Activated CD4-positive, alpha-beta T cell treated with anti-CD3 and anti-CD28 coated beads for 48 hours (primary cell): ENCODE measurements at regions not wholly inside any gene's neighbourhood (a gene's known extent, or its start where the extent isn't known, plus 50 kb on each side); places are given as distances from the start of the nearest gene placed in this dataset.

Experiments used
- DNase-seq: peaks from one replicate; pipeline ENCODE4 v3.0.0-alpha.2; 2020

- no peak for DNase-seq
These were observed 73.4 kb upstream of the GSE1 start for GRCh38 chr16:85539629-85540291.

DNA sequence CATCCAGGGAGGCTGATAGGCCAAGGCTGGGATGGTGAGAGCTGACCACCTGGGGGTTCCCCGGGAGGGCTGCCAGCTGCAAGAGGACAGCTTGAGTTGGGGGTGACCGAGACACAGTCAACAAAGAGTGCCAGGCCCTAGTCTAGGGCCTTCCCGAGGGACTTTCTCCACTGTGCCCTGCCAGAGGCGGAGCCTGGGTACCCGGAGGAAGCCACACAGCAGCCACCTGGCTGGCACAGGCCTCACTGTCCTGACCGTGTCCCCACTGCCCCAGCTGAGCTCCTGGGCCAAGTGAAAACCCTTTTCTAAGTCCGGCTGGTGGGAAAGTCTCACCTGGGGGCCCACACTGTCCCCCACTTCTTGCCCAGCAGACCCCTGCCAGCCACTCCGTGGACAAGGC is 71.9 kb upstream of the GSE1 start:
- DNase-seq = no peak

DNA sequence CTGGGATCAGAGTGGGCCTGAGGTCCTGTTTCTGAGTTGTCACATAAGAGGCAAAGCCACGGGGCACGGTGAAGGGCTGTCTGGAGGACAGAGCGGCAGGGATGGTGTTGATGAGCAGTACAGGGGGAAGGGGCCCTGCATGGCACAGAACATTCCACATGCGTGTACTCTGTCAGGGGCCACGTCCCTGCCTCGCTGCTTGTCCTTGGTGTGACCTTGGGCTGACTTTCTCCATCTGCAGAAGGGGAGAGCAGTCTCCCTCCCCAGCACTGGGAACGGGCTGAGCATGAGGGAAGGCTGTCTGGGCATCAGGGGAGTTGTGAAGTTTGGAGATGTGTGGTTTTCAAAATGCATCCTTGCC is 71.5 kb upstream of the GSE1 start:
- no peak for DNase-seq

DNA sequence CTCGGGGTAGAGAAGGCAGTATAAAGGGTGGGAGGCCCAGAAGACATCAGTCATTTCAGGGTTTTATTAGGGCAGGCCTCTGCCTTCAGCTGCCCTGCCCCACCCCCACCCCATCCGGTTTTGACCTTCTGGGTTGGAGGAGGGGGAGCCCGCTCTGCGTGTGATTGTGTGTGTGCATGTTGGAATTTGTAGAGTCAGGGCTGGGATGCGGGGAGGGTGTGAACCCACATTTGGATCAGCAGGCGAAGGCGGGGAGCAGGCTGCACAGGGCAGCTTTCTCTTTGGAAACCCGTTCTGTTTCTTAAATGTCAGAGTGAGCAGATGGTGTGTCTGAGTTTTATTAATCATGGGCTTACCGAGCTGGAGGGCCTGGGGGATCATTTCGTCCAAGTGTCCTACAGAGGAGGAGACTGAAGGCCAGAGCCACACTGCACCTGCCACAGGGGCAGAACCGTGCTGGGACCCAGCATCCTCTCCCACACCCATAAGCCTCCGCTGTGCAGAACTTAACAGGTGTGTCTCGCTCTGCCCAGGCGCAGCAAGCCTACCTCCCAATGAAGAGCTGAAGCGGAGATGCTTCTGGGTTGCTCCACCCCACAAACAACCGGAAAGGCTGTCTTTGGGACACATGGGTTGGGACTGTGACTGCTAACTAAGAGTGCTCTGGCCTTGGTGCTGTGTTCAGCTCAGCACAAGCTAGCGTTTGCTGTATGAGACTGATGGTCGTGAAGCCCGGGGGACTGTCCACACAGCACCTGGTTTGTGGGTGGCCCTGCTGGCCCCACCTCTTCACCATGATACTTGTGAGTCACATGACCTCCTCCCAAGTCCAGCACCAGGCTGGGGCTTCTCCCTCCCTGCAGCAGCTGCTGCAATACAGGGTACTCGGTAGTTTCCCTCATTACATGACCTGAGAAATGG is 70.9 kb upstream of the GSE1 start:
- no peak for DNase-seq

GRCh38 chr16:85543536-85543935 is 69.6 kb upstream of the GSE1 start:
- no peak for DNase-seq

- DNase-seq = no peak
These were observed 69.1 kb upstream of the GSE1 start for GRCh38 chr16:85544016-85544415.

DNA sequence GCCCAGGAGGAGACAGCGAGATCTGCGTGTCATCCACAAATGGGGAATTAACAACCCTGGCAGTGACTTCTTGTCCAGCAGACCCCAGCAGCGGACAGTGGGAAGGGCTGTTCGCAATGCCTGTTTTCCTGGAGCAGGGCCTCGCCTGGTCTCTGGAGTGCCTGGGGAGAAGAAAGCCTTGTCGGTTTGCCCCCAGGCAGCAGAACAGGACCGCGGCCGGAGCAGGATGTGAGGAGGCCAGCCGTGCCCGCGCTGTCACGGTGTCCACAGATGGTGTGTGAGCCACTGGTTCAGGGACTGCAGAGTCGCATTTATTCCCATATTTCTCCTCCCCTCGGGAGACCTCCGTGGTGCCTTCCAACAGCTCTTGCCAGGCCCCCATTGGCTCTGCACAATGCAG is 68.5 kb upstream of the GSE1 start:
- DNase-seq = no peak

DNA sequence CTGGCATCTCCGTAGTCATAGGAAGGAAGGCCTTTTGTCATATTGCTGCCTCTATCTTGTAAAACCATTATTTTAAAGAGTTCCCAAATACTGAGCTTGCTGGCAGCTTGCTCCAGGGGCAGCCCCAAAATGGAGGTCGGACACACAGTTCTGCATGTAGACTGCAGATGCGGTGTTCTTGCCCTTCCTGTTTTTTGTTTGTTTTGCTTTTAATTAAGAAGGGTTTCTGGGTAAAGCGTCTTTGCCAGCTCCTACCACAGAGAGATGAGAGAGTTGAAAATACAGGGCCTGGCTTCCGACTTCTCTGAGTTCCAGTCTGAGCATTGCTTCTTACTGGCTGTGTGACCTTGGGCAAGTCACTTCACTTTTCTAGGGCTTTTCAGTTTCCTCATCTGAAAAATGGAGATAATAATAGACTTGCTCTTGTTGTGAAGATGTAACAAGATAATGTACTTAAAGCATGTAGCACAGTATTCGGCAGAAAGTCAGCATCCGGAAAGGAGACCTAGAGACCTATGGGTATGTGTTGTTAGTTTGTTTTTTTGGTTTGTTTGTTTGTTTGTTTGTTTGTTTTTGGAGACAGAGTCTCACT is 67.8 kb upstream of the GSE1 start:
- DNase-seq = no peak

- DNase-seq = no peak
These were observed 66.3 kb upstream of the GSE1 start for GRCh38 chr16:85546585-85547447.

- DNase-seq = no peak
These were observed 64.7 kb upstream of the GSE1 start for GRCh38 chr16:85548375-85548774.

DNA sequence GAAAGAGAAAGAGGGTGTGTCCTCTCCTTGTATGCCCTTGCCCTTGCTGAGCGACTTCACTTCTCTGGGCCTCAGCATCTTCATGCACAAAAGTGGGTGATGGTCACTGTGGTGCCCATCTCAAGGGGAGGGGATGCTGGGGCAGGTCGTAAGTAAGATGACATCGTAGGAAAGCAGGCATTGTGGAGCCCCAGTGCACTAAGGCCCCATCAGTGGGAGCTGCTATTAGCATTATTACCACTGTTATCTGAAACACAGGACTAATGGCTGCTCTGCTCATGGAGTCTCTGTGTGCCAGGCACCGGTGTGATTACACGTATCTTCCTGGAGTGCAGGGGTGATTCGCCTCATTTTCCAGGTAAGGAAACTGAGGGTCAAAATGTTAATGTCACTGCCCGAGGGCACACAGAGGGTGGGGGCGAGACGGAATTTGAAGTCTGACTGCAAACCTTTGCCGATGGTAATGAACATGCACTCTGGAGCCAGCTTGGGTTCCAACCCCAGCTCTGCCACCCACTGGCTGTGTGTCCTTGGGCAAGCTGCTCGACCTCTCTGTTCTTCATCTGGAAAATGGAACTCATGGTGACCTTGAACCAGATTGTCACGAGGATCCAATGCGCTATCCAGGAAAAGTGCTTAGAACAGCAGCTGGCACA is 63.2 kb upstream of the GSE1 start:
- DNase-seq = no peak

- DNase-seq = no peak
These were observed 62.7 kb upstream of the GSE1 start for GRCh38 chr16:85550422-85550864.

GRCh38 chr16:85550953-85551924 is 61.9 kb upstream of the GSE1 start:
- DNase-seq = no peak

- no peak for DNase-seq
These were observed 60.1 kb upstream of the GSE1 start for GRCh38 chr16:85552980-85553435.

GRCh38 chr16:85553436-85554113 is 59.5 kb upstream of the GSE1 start:
- DNase-seq = peak; percentile 54

- DNase-seq = peak; percentile 84
These were observed 58.8 kb upstream of the GSE1 start for GRCh38 chr16:85554114-85554888.

DNA sequence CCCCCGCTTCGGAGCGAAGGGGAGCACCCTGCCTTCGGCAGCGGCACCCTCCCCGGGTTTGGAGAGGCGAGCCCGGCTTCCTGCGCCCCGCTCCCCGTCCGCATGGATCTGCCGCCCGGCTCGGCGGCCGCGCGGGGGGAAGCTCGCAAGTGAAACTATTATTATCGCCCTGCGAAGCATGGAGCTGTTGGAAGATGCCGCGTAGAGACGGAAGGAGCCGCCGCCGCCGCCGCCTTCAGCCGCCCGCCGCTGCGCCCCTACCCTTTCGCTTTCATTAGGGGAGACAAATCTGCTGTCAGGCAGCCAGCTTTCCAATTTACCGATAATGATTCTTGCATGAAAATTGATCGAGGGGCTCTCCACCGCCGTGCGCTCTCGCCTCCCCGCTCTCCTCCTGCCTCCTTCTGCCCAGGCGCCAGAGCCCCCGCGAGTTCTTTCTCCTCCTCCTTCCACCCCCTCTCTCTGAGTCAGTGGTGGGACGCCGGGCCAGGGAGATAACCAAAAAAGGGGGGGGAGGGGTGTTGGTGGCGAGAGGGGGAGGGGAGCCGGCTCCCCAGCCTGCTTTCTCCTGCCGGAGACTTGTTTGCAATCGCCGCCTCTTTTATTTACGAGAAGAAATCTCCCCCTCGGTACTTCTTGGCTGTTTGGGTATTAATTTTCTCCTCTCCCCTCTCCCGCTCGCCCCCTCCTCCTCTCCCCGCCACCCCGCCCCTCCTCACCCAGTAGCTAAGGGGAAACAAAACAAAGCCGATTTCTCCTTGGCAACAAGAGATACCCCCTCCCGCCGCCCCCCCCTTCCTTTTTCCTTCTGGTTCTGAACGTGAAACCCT is 58.0 kb upstream of the GSE1 start:
- peak; percentile 74 for DNase-seq

GRCh38 chr16:85555719-85556455 is 57.2 kb upstream of the GSE1 start:
- DNase-seq = peak; percentile 37
